ENCODE measurements at regions not wholly inside any gene's neighbourhood (a gene's known extent, or its start where the extent isn't known, plus 50 kb on each side); places are given as distances from the start of the nearest gene placed in this dataset.
"Not testable (repeated sequence)": the region's sequence is repeated elsewhere in the genome, so short reads cannot be mapped to it uniquely, and the experiment has no call there.

GRCh38 chr3:82509106-82509842 lies 747.8 kb upstream of the GBE1 start:
- no peak for DNase-seq (ENCODE audit: low read depth)

- no peak for DNase-seq (ENCODE audit: low read depth)
These were observed 744.8 kb upstream of the GBE1 start for GRCh38 chr3:82506204-82506603.

GRCh38 chr3:82505079-82505756 lies 743.8 kb upstream of the GBE1 start:
- DNase-seq (ENCODE audit: low read depth) = no peak

GRCh38 chr3:82498186-82498585 lies 736.7 kb upstream of the GBE1 start:
- no peak for DNase-seq (ENCODE audit: low read depth)

- DNase-seq (ENCODE audit: low read depth) = no peak
These were observed 735.6 kb upstream of the GBE1 start for GRCh38 chr3:82496890-82497560.

DNA sequence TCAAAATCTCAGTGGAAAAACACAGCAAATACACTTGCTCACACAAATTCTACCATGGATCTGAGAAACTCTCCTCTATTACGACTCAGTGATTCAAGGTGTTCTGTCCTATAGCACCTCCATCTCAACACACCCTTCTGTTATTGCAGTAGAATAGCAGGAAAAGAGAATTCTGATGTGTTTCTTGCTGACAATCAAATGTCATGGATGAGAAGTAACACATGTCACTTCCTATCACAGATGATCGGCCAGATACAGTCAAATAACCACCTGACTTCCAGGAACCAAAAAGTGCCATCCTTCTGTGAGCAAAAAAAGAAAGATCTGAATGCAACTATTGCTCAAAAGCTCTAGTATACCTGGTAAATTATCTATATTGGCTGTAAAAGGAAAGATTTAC lies 734.2 kb upstream of the GBE1 start:
- no peak for DNase-seq (ENCODE audit: low read depth)

GRCh38 chr3:82494977-82495489 lies 733.6 kb upstream of the GBE1 start:
- DNase-seq (ENCODE audit: low read depth) = no peak

DNA sequence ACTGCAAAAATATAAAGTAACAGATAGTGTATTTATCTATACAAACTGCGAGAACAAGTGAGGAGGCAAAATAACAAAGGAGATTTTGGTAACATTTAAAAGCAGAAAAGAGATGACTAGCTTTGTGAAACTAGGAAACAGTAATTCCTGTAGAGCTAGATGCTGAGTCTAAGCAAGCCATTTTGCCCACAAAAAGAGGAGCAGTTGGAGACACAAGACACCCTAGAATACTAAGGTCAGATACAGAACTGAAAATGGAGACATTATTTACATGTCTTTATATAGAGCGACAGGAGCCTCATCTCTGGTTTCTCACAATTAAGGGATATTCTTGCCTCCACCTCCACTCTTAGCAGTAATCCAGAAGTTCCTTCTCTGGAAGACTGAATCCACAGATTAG lies 732.4 kb upstream of the GBE1 start:
- no peak for DNase-seq (ENCODE audit: low read depth)

- DNase-seq (ENCODE audit: low read depth) = no peak
These were observed 713.9 kb upstream of the GBE1 start for GRCh38 chr3:82475306-82475705.

GRCh38 chr3:82474711-82475110 lies 713.3 kb upstream of the GBE1 start:
- no peak for DNase-seq (ENCODE audit: low read depth)

GRCh38 chr3:82473864-82474541 lies 712.6 kb upstream of the GBE1 start:
- DNase-seq (ENCODE audit: low read depth) = no peak

DNA sequence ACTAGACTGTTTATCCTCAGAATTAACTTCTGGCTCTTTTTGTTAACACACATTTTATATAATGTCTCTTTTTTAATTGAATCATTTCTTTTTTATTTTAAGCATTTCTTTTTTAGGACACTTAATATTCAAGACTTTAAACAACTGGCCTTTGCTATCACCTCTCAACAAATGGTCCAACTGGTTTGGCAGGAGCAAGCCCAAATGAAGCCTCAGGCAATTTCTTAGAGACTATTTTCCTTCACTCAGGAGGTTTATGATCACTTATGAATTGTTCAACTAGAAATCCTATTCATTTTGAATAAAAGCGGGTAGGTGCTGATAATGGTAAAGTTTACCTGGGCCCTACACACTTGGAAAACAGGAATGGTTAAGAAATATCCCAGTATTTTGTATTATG lies 705.6 kb upstream of the GBE1 start:
- DNase-seq (ENCODE audit: low read depth) = no peak

DNA sequence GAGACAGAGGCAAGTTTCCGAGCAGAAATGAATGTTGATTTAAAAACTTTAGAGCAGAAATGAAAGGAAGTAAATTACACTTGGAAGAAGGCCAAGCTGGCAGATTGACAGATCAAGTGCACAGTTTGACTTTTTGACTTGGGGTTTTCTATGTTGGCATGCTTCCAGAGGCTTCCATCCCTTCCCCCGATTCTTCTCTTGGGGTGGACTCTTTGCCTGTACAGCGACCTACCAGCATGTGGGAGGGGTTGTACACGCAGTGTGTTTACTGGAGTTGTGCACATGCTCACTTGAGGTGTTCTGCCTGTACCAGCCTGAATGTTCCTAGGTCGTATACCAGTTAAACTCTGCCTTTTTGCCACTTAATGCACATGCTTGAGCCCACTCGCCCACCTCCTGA lies 701.5 kb upstream of the GBE1 start:
- no peak for DNase-seq (ENCODE audit: low read depth)

DNA sequence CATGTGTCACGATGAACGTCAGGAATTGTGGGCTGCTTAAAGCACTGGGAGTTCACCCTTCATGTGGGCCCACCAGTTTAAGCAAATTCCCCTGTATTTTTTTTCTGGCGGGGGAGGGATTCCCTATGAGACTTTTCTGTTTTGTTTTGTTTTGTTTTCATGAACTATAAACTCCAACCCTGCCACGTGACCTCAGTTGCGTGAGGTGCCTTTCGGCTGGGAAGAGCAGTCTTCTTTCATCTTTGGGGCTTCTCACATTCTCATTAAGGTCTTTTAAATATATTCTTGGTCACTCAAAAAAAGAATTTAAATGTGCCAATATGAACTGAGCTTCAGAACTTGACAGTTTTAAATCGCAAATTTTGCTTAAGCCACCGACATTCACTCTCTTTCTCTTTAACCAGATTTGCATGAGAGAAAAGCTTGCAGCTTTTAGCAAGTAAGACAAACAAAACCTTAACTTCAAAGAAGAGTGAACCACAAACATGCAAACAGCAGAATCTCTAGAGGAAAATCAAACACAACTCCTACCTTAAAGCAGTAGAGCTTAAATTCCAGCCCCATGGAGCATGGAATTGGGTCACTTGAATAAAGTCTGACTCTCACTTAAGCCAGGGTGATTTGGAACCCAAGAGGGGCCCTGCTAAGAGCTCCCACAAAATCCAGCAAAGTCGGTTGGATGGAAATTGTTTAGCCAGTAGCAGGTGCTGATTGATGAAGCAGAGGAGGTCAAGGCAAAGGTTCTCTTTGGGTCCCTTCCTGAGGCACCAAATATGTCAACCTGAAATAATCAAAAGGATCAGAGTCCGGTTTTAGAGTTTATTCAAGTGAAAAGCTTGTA lies 699.8 kb upstream of the GBE1 start:
- no peak for DNase-seq (ENCODE audit: low read depth)

GRCh38 chr3:82448320-82448719 lies 686.9 kb upstream of the GBE1 start:
- no peak for DNase-seq (ENCODE audit: low read depth)

GRCh38 chr3:82428821-82429220 lies 667.4 kb upstream of the GBE1 start:
- not testable (repeated sequence) for DNase-seq (ENCODE audit: low read depth)

DNA sequence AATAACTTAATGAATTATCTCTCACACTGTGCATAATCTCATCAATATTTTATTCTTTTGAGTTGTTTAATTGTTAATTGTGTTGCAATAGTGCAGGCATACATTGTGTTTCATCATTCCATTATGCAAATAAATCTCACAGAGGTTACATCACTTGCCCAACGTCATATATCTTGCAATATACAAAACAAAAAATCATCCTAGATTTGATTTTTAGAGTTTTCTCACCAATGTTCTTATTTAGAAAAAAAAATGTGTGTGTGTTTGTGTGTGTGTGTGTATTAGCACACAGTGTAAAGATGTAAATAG lies 662.5 kb upstream of the GBE1 start:
- DNase-seq (ENCODE audit: low read depth) = no peak

- DNase-seq (ENCODE audit: low read depth) = no peak
These were observed 662.0 kb upstream of the GBE1 start for GRCh38 chr3:82423268-82424030.

DNA sequence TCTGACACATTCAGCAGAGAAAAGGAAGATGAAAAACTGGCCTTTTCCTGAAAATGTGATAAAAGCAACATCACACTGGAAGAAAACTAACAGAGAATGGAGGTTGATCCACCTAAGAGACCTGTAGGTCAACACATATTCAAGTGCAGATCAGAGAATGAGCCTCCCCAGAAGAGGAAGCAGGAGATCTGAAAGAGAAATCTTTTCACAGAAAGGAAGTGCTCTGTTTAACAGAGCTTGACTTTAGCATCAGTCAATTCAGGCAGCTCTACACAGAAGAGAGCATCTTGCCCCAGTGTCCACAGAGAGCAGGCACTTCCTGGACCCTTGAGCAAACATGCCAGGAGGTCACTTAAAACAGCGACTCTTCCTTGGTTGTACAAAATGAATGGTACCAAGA lies 655.4 kb upstream of the GBE1 start:
- DNase-seq (ENCODE audit: low read depth) = no peak

- DNase-seq (ENCODE audit: low read depth) = no peak
These were observed 654.9 kb upstream of the GBE1 start for GRCh38 chr3:82416349-82416748.

DNA sequence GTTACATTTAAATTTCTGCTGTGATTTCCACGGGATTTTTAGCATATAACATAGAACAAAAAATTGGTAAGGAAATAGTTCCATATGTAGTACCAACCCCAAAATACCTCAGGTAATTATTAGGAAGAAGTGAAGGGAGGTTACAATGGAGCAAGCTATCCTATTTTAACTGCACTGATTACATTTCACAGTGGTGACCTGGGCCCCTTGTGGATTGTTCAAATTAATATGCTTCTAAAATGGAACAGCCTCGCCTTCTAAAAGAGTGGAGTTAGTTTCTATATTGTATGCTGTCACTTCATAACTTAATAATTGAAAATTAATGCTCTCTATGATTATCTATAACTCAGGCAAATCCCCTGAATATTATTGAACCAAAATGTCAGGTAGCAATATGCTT lies 651.7 kb upstream of the GBE1 start:
- no peak for DNase-seq (ENCODE audit: low read depth)
